ENCODE measurements at regions not wholly inside any gene's neighbourhood (a gene's known extent, or its start where the extent isn't known, plus 50 kb on each side); places are given as distances from the start of the nearest gene placed in this dataset.

DNA sequence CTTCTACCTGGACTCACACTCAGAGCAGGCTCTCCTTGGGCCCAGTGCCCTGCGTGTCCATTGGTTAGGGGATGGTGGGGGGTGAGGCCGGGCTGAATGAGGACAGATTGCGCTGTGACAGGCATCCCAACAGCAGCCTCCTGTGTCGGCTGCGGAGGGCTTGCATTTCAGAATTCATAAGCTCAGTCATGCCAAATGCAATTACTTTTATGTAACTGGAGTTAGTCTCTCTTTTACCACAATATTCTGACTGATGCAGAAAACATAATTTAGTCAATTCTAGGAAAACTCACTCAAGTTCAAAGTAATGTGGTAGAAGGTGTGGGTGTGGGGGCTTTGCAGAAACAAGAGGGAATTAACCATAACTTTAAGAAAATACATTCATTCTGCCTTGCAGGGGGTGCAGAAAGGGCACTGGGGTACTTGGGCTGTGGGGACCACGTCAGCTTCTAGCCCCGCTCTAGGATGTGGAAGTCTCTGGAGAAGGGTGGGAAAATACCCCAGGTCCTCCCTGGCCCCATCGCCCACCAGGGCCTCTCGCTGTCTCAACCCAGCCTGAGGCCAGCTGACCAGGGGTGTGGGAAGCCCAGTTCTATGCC is 257.7 kb downstream of the ADGRD1 start:
- Histone ChIP-seq H3K9ac (ENCODE audit: insufficient read depth in 1 of 2, low read depth in 2 of 2, low read length in 2 of 2) (no peak overlapping the region), H2AFZ (ENCODE audit: low read depth, low read length) (no peak overlapping the region), H3K4me1 (replicated peaks in 1 of 2; ENCODE audit: control insufficient read depth in 2 of 2, insufficient read depth in 2 of 2, low read length in 2 of 2) (peaks cover 0 to 5% of the 10 kb centered on the region in 2 experiments; a peak in 1 of 5 replicates), H4K20me1 (replicated peaks; ENCODE audit: control insufficient read depth, insufficient read depth, low read length) (no peaks in the 10 kb centered on the region), H3K4me3 (no peak overlapping the region), H3K9me1 (ENCODE audit: control insufficient read depth, insufficient read depth, low read length) (no peaks in the 10 kb centered on the region), H3K36me3 (ENCODE audit: control insufficient read depth, insufficient read depth, low read length) (no peaks in the 10 kb centered on the region), H3K27ac (ENCODE audit: extremely low read depth, low read depth, low read length) (no peak overlapping the region), H3K79me2 (ENCODE audit: control insufficient read depth, insufficient read depth, low read length) (no peaks in the 10 kb centered on the region), H3K4me2 (ENCODE audit: insufficient read depth, low read length) (no peak overlapping the region), H3K9me3 (replicated peaks; ENCODE audit: control insufficient read depth, insufficient read depth, low read depth, low read length) (peaks cover 2% of the 10 kb centered on the region; the same call in 1 of the 2 replicates), H3K27me3 (ENCODE audit: control insufficient read depth in 2 of 2, insufficient read depth in 2 of 2, low read length in 2 of 2) (peaks cover 4 to 29% of the 10 kb centered on the region in 2 experiments; a peak in 3 of 5 replicates)
- CTCF ChIA-PET (ENCODE audit: low intra/inter-chr PET ratio), result no interaction called here
- intact Hi-C loops (cut with micrococcal nuclease) (no loop called here), in situ Hi-C loops (cut with MboI) (no loop called here)
- DNase-seq (ENCODE audit: extremely low read depth in 1 of 4, low spot score in 3 of 4), result peak in 1 of 4 experiments; percentile 3
- ATAC-seq, result no peak
- POLR2A ChIA-PET, result interaction anchor here (0.6 to 1.2 kb wide), 3 partner anchors 9 to 24 kb away, joined by 3 to 4 read pairs (median 3); no protein-coding TSS in a partner anchor
- 5% methylated on average over 9 of the region's 9 CpGs for WGBS (ENCODE audit: insufficient coverage, low coverage, missing lambda C conversion rate)
- FAIRE-seq, result no peak
- BruUV-seq (replicated peaks), result no TSS peak
- TF ChIP-seq, protein P1, sequence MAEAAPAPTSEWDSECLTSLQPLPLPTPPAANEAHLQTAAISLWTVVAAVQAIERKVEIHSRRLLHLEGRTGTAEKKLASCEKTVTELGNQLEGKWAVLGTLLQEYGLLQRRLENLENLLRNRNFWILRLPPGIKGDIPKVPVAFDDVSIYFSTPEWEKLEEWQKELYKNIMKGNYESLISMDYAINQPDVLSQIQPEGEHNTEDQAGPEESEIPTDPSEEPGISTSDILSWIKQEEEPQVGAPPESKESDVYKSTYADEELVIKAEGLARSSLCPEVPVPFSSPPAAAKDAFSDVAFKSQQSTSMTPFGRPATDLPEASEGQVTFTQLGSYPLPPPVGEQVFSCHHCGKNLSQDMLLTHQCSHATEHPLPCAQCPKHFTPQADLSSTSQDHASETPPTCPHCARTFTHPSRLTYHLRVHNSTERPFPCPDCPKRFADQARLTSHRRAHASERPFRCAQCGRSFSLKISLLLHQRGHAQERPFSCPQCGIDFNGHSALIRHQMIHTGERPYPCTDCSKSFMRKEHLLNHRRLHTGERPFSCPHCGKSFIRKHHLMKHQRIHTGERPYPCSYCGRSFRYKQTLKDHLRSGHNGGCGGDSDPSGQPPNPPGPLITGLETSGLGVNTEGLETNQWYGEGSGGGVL (CRISPR knock-in tag; IDR thresholded peaks at IDR 0.05), result no peak
- TF ChIP-seq HOMEZ (CRISPR knock-in tag; IDR thresholded peaks at IDR 0.05) (no peak), NFE2L1 (tag; IDR thresholded peaks at IDR 0.05; ENCODE audit: borderline replicate concordance, low read depth) (no peak), ZNF212 (CRISPR knock-in tag; IDR thresholded peaks at IDR 0.05) (no peak), PKNOX1 (IDR thresholded peaks at IDR 0.05) (no peak), PHTF2 (CRISPR knock-in tag; IDR thresholded peaks at IDR 0.05) (no peak), HDAC3 (IDR thresholded peaks at IDR 0.05; ENCODE audit: borderline replicate concordance, partially characterized antibody) (no peak), ILF3 (IDR thresholded peaks at IDR 0.05; ENCODE audit: borderline replicate concordance) (no peak)
